ENCODE measurements at regions not wholly inside any gene's neighbourhood (a gene's known extent, or its start where the extent isn't known, plus 50 kb on each side); places are given as distances from the start of the nearest gene placed in this dataset.

DNA sequence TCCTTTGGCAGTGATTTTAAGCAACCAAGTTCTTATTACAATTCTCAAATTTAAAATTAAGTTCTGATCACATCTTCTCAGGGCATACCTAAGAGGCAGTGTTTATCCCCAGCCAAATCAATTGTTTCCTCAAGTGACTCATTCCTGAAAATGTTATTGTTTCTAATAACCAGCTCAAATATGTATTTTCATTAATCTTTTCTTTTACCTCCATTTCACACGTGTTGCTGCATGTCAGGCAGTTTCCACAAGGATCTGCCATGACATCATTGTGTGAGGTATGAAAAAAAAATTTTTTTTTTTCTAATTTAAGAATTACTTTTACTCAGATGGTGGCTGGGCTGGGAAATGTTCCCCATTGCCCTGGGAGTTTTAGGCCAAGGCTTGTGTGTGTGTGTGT, 113.0 kb upstream of the NTRK2 start:
- H3K4me1 ChIP-seq (replicated peaks in 1 of 4; ENCODE audit: control insufficient read depth in 3 of 4, insufficient read depth in 4 of 4, low read length in 3 of 4) = peaks cover 3 to 7% (median 5%) of the 10 kb centered on the region in 4 experiments; a peak in 4 of 7 replicates
- H3K27ac ChIP-seq (ENCODE audit: low read depth, low read length) = no peak overlapping the region
- no peak overlapping the region for H4K5ac ChIP-seq (ENCODE audit: insufficient read length, low read depth, low read length)
- H2AFZ ChIP-seq (ENCODE audit: low read length) = no peak overlapping the region
- H3K56ac ChIP-seq (replicated peaks; ENCODE audit: insufficient read length, low read depth, low read length) = no peak overlapping the region
- H3K36me3 ChIP-seq (ENCODE audit: control insufficient read depth in 2 of 4, insufficient read depth in 4 of 4, low read length in 3 of 4) = no peaks in the 10 kb centered on the region
- H3K18ac ChIP-seq (ENCODE audit: extremely low read depth, low read length) = no peak overlapping the region
- H4K8ac ChIP-seq (ENCODE audit: extremely low read depth, insufficient read depth, low read length) = no peak overlapping the region
- no peaks in the 10 kb centered on the region for H3K79me1 ChIP-seq (ENCODE audit: low read depth, low read length)
- H3K4me2 ChIP-seq (ENCODE audit: insufficient read depth in 1 of 2, low read depth in 2 of 2, low read length in 2 of 2) = no peak overlapping the region
- no peaks in the 10 kb centered on the region for H3K9me3 ChIP-seq (ENCODE audit: insufficient read depth in 2 of 2, low read depth in 1 of 2, low read length in 1 of 2)
- no peak overlapping the region for H2BK15ac ChIP-seq (ENCODE audit: low read length)
- H3K27me3 ChIP-seq (replicated peaks in 1 of 4; ENCODE audit: control insufficient read depth in 3 of 4, extremely low read depth in 1 of 4, insufficient read depth in 3 of 4, low read length in 3 of 4) = no peaks in the 10 kb centered on the region
- H2BK5ac ChIP-seq (ENCODE audit: low read depth, low read length) = no peak overlapping the region
- no peak overlapping the region for H3K23ac ChIP-seq (ENCODE audit: insufficient read length)
- whole genome bisulfite sequencing, 2 experiments (ENCODE audit: extremely low coverage in 1 of 2, insufficient coverage in 1 of 2, insufficient read length in 1 of 2, insufficient replicate concordance in 2 of 2, low coverage in 1 of 2, low lambda C conversion rate in 2 of 2, missing lambda C conversion rate in 1 of 2) = 81% methylated on average over 1 of the region's 1 CpG; no CpG with 5 or more reads in 1 of the 2 experiments
- TF ChIP-seq, protein P1, sequence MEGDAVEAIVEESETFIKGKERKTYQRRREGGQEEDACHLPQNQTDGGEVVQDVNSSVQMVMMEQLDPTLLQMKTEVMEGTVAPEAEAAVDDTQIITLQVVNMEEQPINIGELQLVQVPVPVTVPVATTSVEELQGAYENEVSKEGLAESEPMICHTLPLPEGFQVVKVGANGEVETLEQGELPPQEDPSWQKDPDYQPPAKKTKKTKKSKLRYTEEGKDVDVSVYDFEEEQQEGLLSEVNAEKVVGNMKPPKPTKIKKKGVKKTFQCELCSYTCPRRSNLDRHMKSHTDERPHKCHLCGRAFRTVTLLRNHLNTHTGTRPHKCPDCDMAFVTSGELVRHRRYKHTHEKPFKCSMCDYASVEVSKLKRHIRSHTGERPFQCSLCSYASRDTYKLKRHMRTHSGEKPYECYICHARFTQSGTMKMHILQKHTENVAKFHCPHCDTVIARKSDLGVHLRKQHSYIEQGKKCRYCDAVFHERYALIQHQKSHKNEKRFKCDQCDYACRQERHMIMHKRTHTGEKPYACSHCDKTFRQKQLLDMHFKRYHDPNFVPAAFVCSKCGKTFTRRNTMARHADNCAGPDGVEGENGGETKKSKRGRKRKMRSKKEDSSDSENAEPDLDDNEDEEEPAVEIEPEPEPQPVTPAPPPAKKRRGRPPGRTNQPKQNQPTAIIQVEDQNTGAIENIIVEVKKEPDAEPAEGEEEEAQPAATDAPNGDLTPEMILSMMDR (IDR thresholded peaks at IDR 0.05; ENCODE audit: control extremely low read depth in 1 of 3, insufficient read depth in 1 of 3, low read depth in 1 of 3, low read length in 3 of 3) = no peak
- TF ChIP-seq POU5F1 (IDR thresholded peaks at IDR 0.05; ENCODE audit: low read depth, low read length) = no peak
- no peak for TF ChIP-seq CREB1 (IDR thresholded peaks at IDR 0.05)
- TF ChIP-seq, protein P2, sequence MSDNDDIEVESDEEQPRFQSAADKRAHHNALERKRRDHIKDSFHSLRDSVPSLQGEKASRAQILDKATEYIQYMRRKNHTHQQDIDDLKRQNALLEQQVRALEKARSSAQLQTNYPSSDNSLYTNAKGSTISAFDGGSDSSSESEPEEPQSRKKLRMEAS (IDR thresholded peaks at IDR 0.05) = no peak
- TF ChIP-seq EZH2 (IDR thresholded peaks at IDR 0.05; ENCODE audit: low read depth, low read length, severe bottlenecking) = no peak
- TF ChIP-seq JUN (IDR thresholded peaks at IDR 0.05; ENCODE audit: low read depth, low read length) = no peak
- no peak for TF ChIP-seq TBP (IDR thresholded peaks at IDR 0.05; ENCODE audit: low read depth, low read length)
- no peaks in the 10 kb centered on the region for H3K23me2 ChIP-seq (ENCODE audit: low read depth, low read length)
- no peak overlapping the region for H4K91ac ChIP-seq (replicated peaks; ENCODE audit: insufficient read length, low read length)
- no peak overlapping the region for H2BK120ac ChIP-seq (replicated peaks; ENCODE audit: low read depth, low read length)
- FAIRE-seq (no peak), DNase-seq (ENCODE audit: low read depth in 1 of 2, low spot score in 2 of 2) (no peak)
- ChIA-PET POLR2A (ENCODE audit: partially characterized antibody) (interaction anchor here (0.7 kb wide), 1 partner anchor 11 kb away, joined by 4 read pairs; no protein-coding TSS in a partner anchor), CTCF (ENCODE audit: partially characterized antibody) (interaction anchor here (1.2 kb wide), 1 partner anchor 14 kb away, joined by 3 read pairs; no protein-coding TSS in a partner anchor)
- H4K20me1 ChIP-seq (replicated peaks in 1 of 2; ENCODE audit: control insufficient read depth in 1 of 2, insufficient read depth in 2 of 2, low read length in 2 of 2) = no peaks in the 10 kb centered on the region
- H2BK20ac ChIP-seq (ENCODE audit: low read length) = no peak overlapping the region
- no peak overlapping the region for H3K4me3 ChIP-seq (ENCODE audit: extremely low read depth in 1 of 4, insufficient read depth in 2 of 4, low read depth in 3 of 4, low read length in 4 of 4)
- no peaks in the 10 kb centered on the region for H3K79me2 ChIP-seq (ENCODE audit: control insufficient read depth in 1 of 2, insufficient read depth in 2 of 2, low read length in 2 of 2)
- H3K14ac ChIP-seq (ENCODE audit: insufficient read length) = no peak overlapping the region
- H3K4ac ChIP-seq (replicated peaks; ENCODE audit: insufficient read length, low read depth, low read length) = no peak overlapping the region
- H2AK5ac ChIP-seq (ENCODE audit: low read depth, low read length) = no peak overlapping the region
- H2BK12ac ChIP-seq (ENCODE audit: low read depth, low read length) = no peak overlapping the region
- no peak overlapping the region for H3K9ac ChIP-seq (replicated peaks in 1 of 4; ENCODE audit: extremely low read depth in 1 of 4, low read depth in 3 of 4, low read length in 3 of 4)

Data from H1 (cell line).